Mesothelial cell of epicardium (in vitro differentiated cells): ENCODE measurements at regions not wholly inside any gene's neighbourhood (a gene's known extent, or its start where the extent isn't known, plus 50 kb on each side); places are given as distances from the start of the nearest gene placed in this dataset.

Experiments used
- DNase-seq, 2 experiments: peaks; one replicate each; pipeline ENCODE4 v3.0.0; 2021; ENCODE audit warnings: low spot score in 2 of 2; ENCODE audit not compliant: unreplicated experiment in 2 of 2
- H3K27ac Mint-ChIP-seq: 2 replicates; pipeline ENCODE4 v1.8.0; 2021; ENCODE audit warnings: mixed read lengths
- H3K27me3 Mint-ChIP-seq: 2 replicates; pipeline ENCODE4 v1.8.0; 2021; ENCODE audit warnings: low read depth, mixed read lengths
- H3K36me3 Mint-ChIP-seq: 2 replicates; pipeline ENCODE4 v1.8.0; 2021; ENCODE audit warnings: mixed read lengths
- H3K4me1 Mint-ChIP-seq: 2 replicates; pipeline ENCODE4 v1.8.0; 2021; ENCODE audit warnings: mixed read lengths
- H3K4me3 Mint-ChIP-seq: 2 replicates; pipeline ENCODE4 v1.8.0; 2021; ENCODE audit warnings: mild to moderate bottlenecking, moderate library complexity, mixed read lengths
- H3K9me3 Mint-ChIP-seq: 2 replicates; pipeline ENCODE4 v1.8.0; 2021; ENCODE audit warnings: mixed read lengths
- TF ChIP-seq, protein P1 (sequence below): fragments of 200-600 bp; sonication (generic); IDR thresholded peaks from one replicate; pipeline ENCODE4 v1.5.0; 2021; ENCODE audit warnings: antibody characterized with exemption; ENCODE audit not compliant: unreplicated experiment

DNA sequence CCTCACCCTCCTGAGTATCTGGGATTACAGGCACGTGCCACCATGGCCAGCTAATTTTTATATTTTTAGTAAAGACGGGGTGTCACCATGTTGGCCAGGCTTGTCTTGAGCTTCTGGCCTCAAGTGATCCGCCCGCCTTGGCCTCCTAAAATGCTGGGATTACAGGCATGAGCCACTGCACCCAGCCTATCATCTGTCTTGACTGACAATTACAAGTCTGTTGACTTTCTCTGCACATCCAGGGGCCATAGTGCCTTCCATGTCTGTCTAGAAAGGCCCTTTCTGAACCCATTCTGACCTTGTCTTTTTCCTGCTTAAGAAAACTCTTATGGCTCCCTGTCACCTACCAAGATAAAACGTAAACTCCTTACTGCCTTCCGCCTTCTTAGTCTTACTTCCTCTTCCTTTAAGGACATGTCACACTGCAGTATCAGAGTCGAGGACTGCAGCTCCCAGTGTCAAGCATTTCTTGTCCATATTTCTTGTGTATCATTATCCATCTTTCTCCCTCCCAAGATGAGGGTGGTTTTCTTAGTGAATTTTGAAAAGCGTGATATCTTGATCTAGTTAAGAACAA, 49.9 kb upstream of the SHB start:
- Mint-ChIP-seq H3K9me3 (no peaks in the 10 kb centered on the region), H3K36me3 (no peaks in the 10 kb centered on the region), H3K4me1 (peaks cover 7% of the 10 kb centered on the region), H3K27ac (no peak overlapping the region), H3K4me3 (no peak overlapping the region), H3K27me3 (peaks cover 2% of the 10 kb centered on the region)
- peak in 1 of 2 experiments; percentile 26 for DNase-seq
- TF ChIP-seq, protein P1, sequence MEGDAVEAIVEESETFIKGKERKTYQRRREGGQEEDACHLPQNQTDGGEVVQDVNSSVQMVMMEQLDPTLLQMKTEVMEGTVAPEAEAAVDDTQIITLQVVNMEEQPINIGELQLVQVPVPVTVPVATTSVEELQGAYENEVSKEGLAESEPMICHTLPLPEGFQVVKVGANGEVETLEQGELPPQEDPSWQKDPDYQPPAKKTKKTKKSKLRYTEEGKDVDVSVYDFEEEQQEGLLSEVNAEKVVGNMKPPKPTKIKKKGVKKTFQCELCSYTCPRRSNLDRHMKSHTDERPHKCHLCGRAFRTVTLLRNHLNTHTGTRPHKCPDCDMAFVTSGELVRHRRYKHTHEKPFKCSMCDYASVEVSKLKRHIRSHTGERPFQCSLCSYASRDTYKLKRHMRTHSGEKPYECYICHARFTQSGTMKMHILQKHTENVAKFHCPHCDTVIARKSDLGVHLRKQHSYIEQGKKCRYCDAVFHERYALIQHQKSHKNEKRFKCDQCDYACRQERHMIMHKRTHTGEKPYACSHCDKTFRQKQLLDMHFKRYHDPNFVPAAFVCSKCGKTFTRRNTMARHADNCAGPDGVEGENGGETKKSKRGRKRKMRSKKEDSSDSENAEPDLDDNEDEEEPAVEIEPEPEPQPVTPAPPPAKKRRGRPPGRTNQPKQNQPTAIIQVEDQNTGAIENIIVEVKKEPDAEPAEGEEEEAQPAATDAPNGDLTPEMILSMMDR = no peak
